Hepatocyte (in vitro differentiated cells): ENCODE measurements at regions not wholly inside any gene's neighbourhood (a gene's known extent, or its start where the extent isn't known, plus 50 kb on each side); places are given as distances from the start of the nearest gene placed in this dataset.

Experiments
- DNase-seq: peaks from one replicate; pipeline ENCODE4 v3.0.0-alpha.2; 2016; ENCODE audit warnings: low spot score
- H2AFZ ChIP-seq: fragments of 200-600 bp; sonication (generic); 2 replicates; pipeline ENCODE4 v1.6.0; 2016; ENCODE audit warnings: antibody characterized with exemption, mild to moderate bottlenecking
- H3K27ac ChIP-seq: fragments of 200-600 bp; sonication (generic); 2 replicates; pipeline ENCODE4 v1.5.1; 2016; ENCODE audit warnings: mild to moderate bottlenecking
- H3K27me3 ChIP-seq: fragments of 200-600 bp; sonication (generic); 2 replicates; pipeline ENCODE4 v1.6.1; 2016
- H3K36me3 ChIP-seq: fragments of 200-600 bp; sonication (generic); replicated peaks from 2 replicates; pipeline ENCODE4 v1.5.1; 2016; ENCODE audit warnings: low read depth; ENCODE audit not compliant: insufficient read depth
- H3K4me1 ChIP-seq: fragments of 200-600 bp; sonication (generic); 2 replicates; pipeline ENCODE4 v1.5.1; 2016; ENCODE audit warnings: mild to moderate bottlenecking, moderate library complexity; ENCODE audit not compliant: insufficient read depth
- H3K4me2 ChIP-seq: fragments of 200-600 bp; sonication (generic); 2 replicates; pipeline ENCODE4 v1.6.0; 2016
- H3K4me3 ChIP-seq: fragments of 200-600 bp; sonication (generic); 2 replicates; pipeline ENCODE4 v1.5.1; 2016; ENCODE audit warnings: mild to moderate bottlenecking
- H3K79me2 ChIP-seq: fragments of 200-600 bp; sonication (generic); 2 replicates; pipeline ENCODE4 v1.6.0; 2017; ENCODE audit warnings: mild to moderate bottlenecking
- H3K9me2 ChIP-seq: fragments of 200-600 bp; sonication (generic); replicated peaks from 2 replicates; pipeline ENCODE4 v1.6.0; 2017; ENCODE audit warnings: mild to moderate bottlenecking; ENCODE audit not compliant: insufficient read depth
- H3K9me3 ChIP-seq: fragments of 200-600 bp; sonication (generic); 2 replicates; pipeline ENCODE4 v1.5.1; 2016; ENCODE audit warnings: low read depth, mild to moderate bottlenecking
- H4K20me1 ChIP-seq: fragments of 200-600 bp; sonication (generic); 2 replicates; pipeline ENCODE4 v1.6.0; 2016; ENCODE audit warnings: mild to moderate bottlenecking; ENCODE audit not compliant: insufficient read depth, poor library complexity, severe bottlenecking
- CTCF ChIP-seq: fragments of 200-600 bp; sonication (generic); IDR thresholded peaks from 2 replicates; pipeline ENCODE4 v1.5.1; 2016; ENCODE audit warnings: antibody characterized with exemption, mild to moderate bottlenecking; ENCODE audit not compliant: poor library complexity
- EZH2 ChIP-seq: fragments of 200-600 bp; sonication (generic); IDR thresholded peaks from 2 replicates; pipeline ENCODE4 v1.6.1; 2016; ENCODE audit warnings: antibody characterized with exemption, mild to moderate bottlenecking, borderline replicate concordance
- EZH2phosphoT487 ChIP-seq: fragments of 200-600 bp; sonication (generic); IDR thresholded peaks from one replicate; pipeline ENCODE4 v1.6.1; 2018; ENCODE audit warnings: antibody characterized with exemption, mild to moderate bottlenecking, low read depth, moderate library complexity; ENCODE audit not compliant: unreplicated experiment, severe bottlenecking
- WGBS: methylation state at CpG from one replicate; pipeline ENCODE4 v1.1.6; 2016; ENCODE audit warnings: low lambda C conversion rate; ENCODE audit errors: missing lambda C conversion rate; 5-methylcytosine and 5-hydroxymethylcytosine counted together

- Histone ChIP-seq H3K27me3 (no peaks in the 10 kb centered on the region), H3K9me2 (no peaks in the 10 kb centered on the region), H3K4me1 (no peaks in the 10 kb centered on the region), H3K36me3 (no peaks in the 10 kb centered on the region), H3K79me2 (no peaks in the 10 kb centered on the region), H3K9me3 (no peaks in the 10 kb centered on the region), H3K4me2 (no peak overlapping the region), H3K4me3 (no peak overlapping the region), H3K27ac (peak overlapping the region; percentile 26), H2AFZ (no peak overlapping the region), H4K20me1 (no peaks in the 10 kb centered on the region)
- DNase-seq, result no peak
- no peak for TF ChIP-seq EZH2
- no peak for TF ChIP-seq CTCF
- TF ChIP-seq EZH2phosphoT487, result no peak
- WGBS, result 94% methylated on average over 2 of the region's 2 CpGs
Observed at GRCh38 chr2:62382757-62383156, 123.2 kb downstream of the TMEM17 start.

GRCh38 chr2:62382122-62382521 lies 123.9 kb downstream of the TMEM17 start:
- Histone ChIP-seq H3K4me2 (no peak overlapping the region), H3K4me3 (no peak overlapping the region), H2AFZ (no peak overlapping the region), H3K27ac (peak overlapping the region; percentile 26), H4K20me1 (no peaks in the 10 kb centered on the region), H3K79me2 (no peaks in the 10 kb centered on the region), H3K27me3 (no peaks in the 10 kb centered on the region), H3K9me2 (no peaks in the 10 kb centered on the region), H3K4me1 (no peaks in the 10 kb centered on the region), H3K9me3 (no peaks in the 10 kb centered on the region), H3K36me3 (no peaks in the 10 kb centered on the region)
- TF ChIP-seq EZH2 (no peak), CTCF (no peak), EZH2phosphoT487 (no peak)
- WGBS, result 18% methylated on average over 2 of the region's 2 CpGs
- no peak for DNase-seq

DNA sequence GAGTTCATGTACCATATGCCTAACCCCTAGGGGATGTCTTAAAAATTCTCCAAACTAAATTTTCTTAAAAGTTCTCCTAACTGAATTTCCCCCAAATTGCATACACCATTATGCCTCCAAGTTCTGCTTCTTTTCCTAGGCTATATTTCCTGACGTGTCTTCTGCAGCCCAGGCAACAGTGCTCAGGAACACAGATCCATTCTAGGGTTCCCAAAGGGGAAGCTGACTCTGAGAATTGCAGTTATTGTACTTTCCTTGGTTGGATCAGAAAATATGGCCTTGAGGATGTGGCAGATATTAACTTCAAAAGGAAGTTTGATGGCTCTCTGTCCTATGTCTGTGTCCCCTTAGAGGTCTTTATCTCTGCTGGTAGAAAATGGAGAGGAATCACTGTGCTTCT lies 124.3 kb downstream of the TMEM17 start:
- H3K4me1 ChIP-seq, result no peaks in the 10 kb centered on the region
- H3K79me2 ChIP-seq, result no peaks in the 10 kb centered on the region
- H3K4me3 ChIP-seq, result no peak overlapping the region
- H3K9me3 ChIP-seq, result no peaks in the 10 kb centered on the region
- WGBS, result 83% methylated on average over 1 of the region's 1 CpG
- H3K9me2 ChIP-seq, result no peaks in the 10 kb centered on the region
- no peak for DNase-seq
- no peaks in the 10 kb centered on the region for H3K36me3 ChIP-seq
- H3K27me3 ChIP-seq, result no peaks in the 10 kb centered on the region
- H2AFZ ChIP-seq, result no peak overlapping the region
- TF ChIP-seq CTCF, result no peak
- no peak for TF ChIP-seq EZH2phosphoT487
- no peak for TF ChIP-seq EZH2
- H3K27ac ChIP-seq, result peak overlapping the region; percentile 26
- no peaks in the 10 kb centered on the region for H4K20me1 ChIP-seq
- H3K4me2 ChIP-seq, result no peak overlapping the region

- Histone ChIP-seq H3K4me3 (no peak overlapping the region), H2AFZ (no peak overlapping the region), H3K9me3 (no peaks in the 10 kb centered on the region), H3K9me2 (no peaks in the 10 kb centered on the region), H3K4me1 (no peaks in the 10 kb centered on the region), H3K4me2 (no peak overlapping the region), H3K79me2 (no peaks in the 10 kb centered on the region), H3K27me3 (no peaks in the 10 kb centered on the region), H3K27ac (no peak overlapping the region), H4K20me1 (no peaks in the 10 kb centered on the region), H3K36me3 (no peaks in the 10 kb centered on the region)
- 94% methylated on average over 2 of the region's 2 CpGs for WGBS
- no peak for DNase-seq
- TF ChIP-seq EZH2, result no peak
Observed at GRCh38 chr2:62379566-62379965, 126.4 kb downstream of the TMEM17 start.
